PC-3 (cell line): ENCODE measurements at regions not wholly inside any gene's neighbourhood (a gene's known extent, or its start where the extent isn't known, plus 50 kb on each side); places are given as distances from the start of the nearest gene placed in this dataset.
A peak's percentile ranks its signal among the peaks of the same experiment; 100 is the strongest.

Experiments
- ATAC-seq: fragments of 200-7000 bp; cut with Tn5 transposase; 2 replicates; pipeline ENCODE4 v1.9.1; 2020; ENCODE audit warnings: mild to moderate bottlenecking, moderate library complexity
- BruUV-seq: library from RNA; stranded (reverse); fragments of 400-500 nt; replicated peaks from 2 replicates; lab custom pipeline; 2021; lab: Mats Ljungman, UMichigan
- CTCF ChIA-PET: fragments of 300-600 bp; sonication (Branson Sonifier 250); formaldehyde crosslinking; loops from one replicate; lab custom pipeline; 2022; ENCODE audit warnings: antibody characterized with exemption; lab: Charles Lee
- POLR2A ChIA-PET: fragments of 300-600 bp; sonication (Branson Sonifier 250); formaldehyde crosslinking; loops from one replicate; lab custom pipeline; 2022; ENCODE audit warnings: antibody characterized with exemption; ENCODE audit not compliant: unreplicated experiment; lab: Charles Lee
- DNase-seq: peaks from one replicate; pipeline ENCODE4 v3.0.0-alpha.2; 2015
- H2AFZ ChIP-seq: fragments of 300-600 bp; sonication (generic); 2 replicates; pipeline ENCODE4 v1.6.0; 2016; ENCODE audit warnings: antibody characterized with exemption, low read length
- H3F3A ChIP-seq: fragments of 300-600 bp; sonication (generic); one replicate; pipeline ENCODE4 v1.6.0; 2017; ENCODE audit warnings: antibody characterized with exemption, low read length, control low read depth, mild to moderate bottlenecking; ENCODE audit not compliant: unreplicated experiment
- H3K27ac ChIP-seq: fragments of 300-600 bp; sonication (generic); 2 replicates; pipeline ENCODE4 v1.5.1; 2016; ENCODE audit warnings: mild to moderate bottlenecking, low read length
- H3K27me3 ChIP-seq: fragments of 300-600 bp; sonication (generic); 2 replicates; pipeline ENCODE4 v1.6.1; 2016; ENCODE audit warnings: low read length, mixed read lengths
- H3K36me3 ChIP-seq: fragments of 300-600 bp; sonication (generic); 2 replicates; pipeline ENCODE4 v1.6.1; 2016; ENCODE audit warnings: low read depth, mixed run types, low read length, mixed read lengths
- H3K4me1 ChIP-seq: fragments of 300-600 bp; sonication (generic); 2 replicates; pipeline ENCODE4 v1.5.1; 2016; ENCODE audit warnings: low read length; ENCODE audit not compliant: insufficient read depth
- H3K4me2 ChIP-seq: fragments of 300-600 bp; sonication (generic); 2 replicates; pipeline ENCODE4 v1.6.0; 2016; ENCODE audit warnings: low read length
- H3K4me3 ChIP-seq: fragments of 300-600 bp; sonication (generic); 2 replicates; pipeline ENCODE4 v1.5.1; 2016; ENCODE audit warnings: mild to moderate bottlenecking, low read length, mixed read lengths
- H3K79me2 ChIP-seq: fragments of 300-600 bp; sonication (generic); 2 replicates; pipeline ENCODE4 v1.6.1; 2017; ENCODE audit warnings: low read length, mixed read lengths
- H3K9ac ChIP-seq: fragments of 300-600 bp; sonication (generic); 2 replicates; pipeline ENCODE4 v1.6.0; 2016; ENCODE audit warnings: mild to moderate bottlenecking, low read length
- H3K9me2 ChIP-seq: fragments of 300-600 bp; sonication (generic); replicated peaks from 2 replicates; pipeline ENCODE4 v1.6.1; 2016; ENCODE audit warnings: mixed run types, low read length, mixed read lengths
- H3K9me3 ChIP-seq: fragments of 300-600 bp; sonication (generic); 2 replicates; pipeline ENCODE4 v1.6.1; 2016; ENCODE audit warnings: low read length, mixed read lengths
- H4K20me1 ChIP-seq: fragments of 300-600 bp; sonication (generic); 2 replicates; pipeline ENCODE4 v1.6.1; 2016; ENCODE audit warnings: low read length, mixed read lengths
- EZH2 ChIP-seq: fragments of 300-600 bp; sonication (generic); IDR thresholded peaks from one replicate; pipeline ENCODE4 v1.6.1; 2017; ENCODE audit warnings: antibody characterized with exemption, mild to moderate bottlenecking, low read length; ENCODE audit not compliant: unreplicated experiment
- EZH2phosphoT487 ChIP-seq: fragments of 300-600 bp; sonication (generic); IDR thresholded peaks from 2 replicates; pipeline ENCODE4 v1.6.1; 2018; ENCODE audit warnings: mild to moderate bottlenecking, antibody characterized with exemption, low read length, borderline replicate concordance
- intact Hi-C: fragments of 100-400 bp; cut with micrococcal nuclease; formaldehyde crosslinking; loops from 2 replicates; pipeline ENCODE4 v1.9.0; 2023
- TF ChIP-seq, protein P1 (sequence below): fragments of 300-600 bp; sonication (generic); conservative IDR thresholded peaks from 2 replicates; pipeline ENCODE4 v1.5.1; 2017; ENCODE audit warnings: antibody characterized with exemption, low read depth, mild to moderate bottlenecking, low read length

DNA sequence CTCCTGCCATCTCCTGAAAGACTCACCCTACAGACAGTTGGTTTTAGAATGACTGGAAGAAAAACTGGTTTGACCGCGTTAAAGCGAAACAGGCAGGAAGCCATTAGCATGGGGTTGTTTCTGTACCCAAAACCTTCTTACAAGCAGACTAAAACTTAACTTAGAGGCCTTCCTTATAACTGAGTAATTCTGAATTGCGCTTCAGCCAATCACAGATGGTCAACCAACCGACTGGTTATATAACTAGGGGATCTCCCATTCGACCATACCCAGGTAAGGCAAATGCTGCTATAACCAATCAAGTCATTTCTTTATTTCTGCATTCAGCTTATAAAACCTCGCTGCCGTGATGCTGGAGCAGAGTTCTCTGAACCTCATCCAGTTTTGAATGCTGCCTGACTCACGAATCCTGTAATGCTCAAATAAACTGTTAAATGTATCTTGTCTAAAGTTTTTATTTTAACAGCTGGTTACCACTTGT, 87.8 kb upstream of the DRD2 start:
- Histone ChIP-seq H3K9me2 (no peaks in the 10 kb centered on the region), H3K27me3 (no peaks in the 10 kb centered on the region), H3K9ac (no peak overlapping the region), H3K9me3 (no peaks in the 10 kb centered on the region), H3K36me3 (no peaks in the 10 kb centered on the region), H2AFZ (peak overlapping the region; percentile 17; the same call in 1 of the 2 replicates), H3F3A (no peaks in the 10 kb centered on the region), H3K27ac (no peak overlapping the region), H4K20me1 (no peaks in the 10 kb centered on the region), H3K4me2 (peak overlapping the region; percentile 14; the same call in 1 of the 2 replicates), H3K79me2 (no peaks in the 10 kb centered on the region), H3K4me3 (no peak overlapping the region), H3K4me1 (peaks cover 19% of the 10 kb centered on the region; the same call in 1 of the 2 replicates)
- CTCF ChIA-PET = no interaction called here
- no TSS peak for BruUV-seq
- intact Hi-C loops = no loop called here
- TF ChIP-seq, protein P1, sequence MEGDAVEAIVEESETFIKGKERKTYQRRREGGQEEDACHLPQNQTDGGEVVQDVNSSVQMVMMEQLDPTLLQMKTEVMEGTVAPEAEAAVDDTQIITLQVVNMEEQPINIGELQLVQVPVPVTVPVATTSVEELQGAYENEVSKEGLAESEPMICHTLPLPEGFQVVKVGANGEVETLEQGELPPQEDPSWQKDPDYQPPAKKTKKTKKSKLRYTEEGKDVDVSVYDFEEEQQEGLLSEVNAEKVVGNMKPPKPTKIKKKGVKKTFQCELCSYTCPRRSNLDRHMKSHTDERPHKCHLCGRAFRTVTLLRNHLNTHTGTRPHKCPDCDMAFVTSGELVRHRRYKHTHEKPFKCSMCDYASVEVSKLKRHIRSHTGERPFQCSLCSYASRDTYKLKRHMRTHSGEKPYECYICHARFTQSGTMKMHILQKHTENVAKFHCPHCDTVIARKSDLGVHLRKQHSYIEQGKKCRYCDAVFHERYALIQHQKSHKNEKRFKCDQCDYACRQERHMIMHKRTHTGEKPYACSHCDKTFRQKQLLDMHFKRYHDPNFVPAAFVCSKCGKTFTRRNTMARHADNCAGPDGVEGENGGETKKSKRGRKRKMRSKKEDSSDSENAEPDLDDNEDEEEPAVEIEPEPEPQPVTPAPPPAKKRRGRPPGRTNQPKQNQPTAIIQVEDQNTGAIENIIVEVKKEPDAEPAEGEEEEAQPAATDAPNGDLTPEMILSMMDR = no peak
- TF ChIP-seq EZH2 (no peak), EZH2phosphoT487 (no peak)
- ATAC-seq (no peak), DNase-seq (peak; percentile 48)
- POLR2A ChIA-PET = no interaction called here

DNA sequence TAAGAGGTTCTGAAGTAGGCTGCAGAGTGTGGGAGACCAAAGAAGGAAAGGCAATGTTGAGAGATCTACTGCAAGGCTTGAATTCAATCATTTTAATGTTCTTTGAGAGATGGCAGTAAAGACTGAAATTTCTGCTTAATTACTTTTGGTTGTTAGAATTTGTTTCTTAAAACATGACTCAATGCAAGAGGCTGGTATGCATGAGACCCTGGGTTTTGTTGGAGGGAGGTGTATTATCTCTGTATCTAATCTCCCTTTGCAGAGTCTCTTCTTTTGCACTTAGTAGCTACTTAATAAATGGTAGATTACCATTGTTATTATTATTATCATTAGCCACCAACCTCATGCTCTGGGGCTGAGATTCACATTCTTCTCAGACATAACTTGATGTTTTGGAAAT, 87.4 kb upstream of the DRD2 start:
- CTCF ChIA-PET = no interaction called here
- Histone ChIP-seq H2AFZ (0 out of 2 replicates have a peak overlapping the region, but pooled peaks have one; percentile 17), H3K4me2 (peak overlapping the region; percentile 14; the same call in 1 of the 2 replicates), H3K9me3 (no peaks in the 10 kb centered on the region), H3K9me2 (no peaks in the 10 kb centered on the region), H3K27ac (no peak overlapping the region), H3K79me2 (no peaks in the 10 kb centered on the region), H3K4me3 (no peak overlapping the region), H3K9ac (no peak overlapping the region), H3K27me3 (no peaks in the 10 kb centered on the region), H4K20me1 (no peaks in the 10 kb centered on the region), H3K4me1 (peaks cover 19% of the 10 kb centered on the region; the same call in 1 of the 2 replicates), H3F3A (no peaks in the 10 kb centered on the region), H3K36me3 (no peaks in the 10 kb centered on the region)
- no peak for DNase-seq
- no peak for ATAC-seq
- POLR2A ChIA-PET = no interaction called here
- no TSS peak for BruUV-seq
- intact Hi-C loops = no loop called here
- TF ChIP-seq EZH2 (no peak), EZH2phosphoT487 (no peak)
- TF ChIP-seq, protein P1 = no peak

- Histone ChIP-seq H3K36me3 (no peaks in the 10 kb centered on the region), H4K20me1 (no peaks in the 10 kb centered on the region), H3K9me3 (no peaks in the 10 kb centered on the region), H3K9me2 (no peaks in the 10 kb centered on the region), H3K9ac (no peak overlapping the region), H3K27ac (no peak overlapping the region), H3K79me2 (no peaks in the 10 kb centered on the region), H2AFZ (no peak overlapping the region), H3K27me3 (no peaks in the 10 kb centered on the region), H3K4me3 (no peak overlapping the region), H3F3A (no peaks in the 10 kb centered on the region), H3K4me2 (no peak overlapping the region), H3K4me1 (peaks cover 16% of the 10 kb centered on the region)
- CTCF ChIA-PET = no interaction called here
- no TSS peak for BruUV-seq
- ATAC-seq = no peak
- intact Hi-C loops = no loop called here
- no peak for DNase-seq
- TF ChIP-seq EZH2 (no peak), EZH2phosphoT487 (no peak)
- TF ChIP-seq, protein P1 = no peak
- POLR2A ChIA-PET = no interaction called here
Measured at GRCh38 chr11:113557926-113558325, 82.7 kb upstream of the DRD2 start.
